HG03066 (cell line): ENCODE measurements at regions not wholly inside any gene's neighbourhood (a gene's known extent, or its start where the extent isn't known, plus 50 kb on each side); places are given as distances from the start of the nearest gene placed in this dataset.

Source experiments
- ATAC-seq: cut with Tn5 transposase; IDR thresholded peaks from one replicate; pipeline ENCODE4 v1.9.1; 2021; ENCODE audit warnings: low read depth; ENCODE audit not compliant: unreplicated experiment

DNA sequence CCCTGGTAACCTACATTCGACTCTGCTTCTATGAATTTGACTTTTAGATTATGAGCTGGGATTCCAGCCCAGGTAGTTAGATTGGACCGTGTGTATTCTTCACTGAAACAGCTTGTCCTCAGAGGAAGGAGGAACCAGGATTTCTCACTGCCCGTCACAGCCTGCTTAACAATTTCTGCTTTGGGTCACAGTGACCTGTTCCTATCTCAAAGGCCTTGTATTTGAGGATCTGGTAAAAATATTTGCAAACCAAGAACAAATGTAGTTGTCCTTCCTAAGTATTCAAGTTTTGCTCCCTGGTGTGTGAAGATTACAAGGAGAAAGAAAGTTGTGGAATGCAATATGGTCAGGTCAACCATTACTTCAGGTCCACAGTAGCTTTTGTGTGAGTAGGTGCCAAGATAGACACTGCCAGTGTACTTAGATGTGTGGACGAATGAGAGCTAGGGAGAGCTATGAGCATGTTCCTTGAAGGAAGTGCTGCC, 55.1 kb downstream of the KIF4B start:
- no peak for ATAC-seq

DNA sequence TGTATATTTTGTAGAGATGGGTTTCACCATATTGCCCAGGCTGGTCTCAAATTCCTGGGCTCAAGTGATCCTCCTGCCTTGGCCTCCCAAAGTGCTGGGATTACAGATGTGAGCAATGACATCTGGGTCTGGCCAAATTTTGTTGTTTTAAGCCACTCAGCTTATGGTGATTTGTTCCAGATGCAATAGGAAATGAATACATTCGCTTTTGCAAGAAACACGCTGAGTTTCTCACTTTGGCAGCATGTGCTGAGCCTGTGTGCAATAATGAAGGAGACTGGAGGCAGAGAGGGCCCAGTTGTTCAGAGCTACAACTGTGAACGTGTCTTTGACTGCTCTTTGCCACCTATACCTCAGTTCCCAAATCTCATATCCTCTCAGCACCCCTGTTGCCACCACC, 56.4 kb downstream of the KIF4B start:
- ATAC-seq, result no peak

DNA sequence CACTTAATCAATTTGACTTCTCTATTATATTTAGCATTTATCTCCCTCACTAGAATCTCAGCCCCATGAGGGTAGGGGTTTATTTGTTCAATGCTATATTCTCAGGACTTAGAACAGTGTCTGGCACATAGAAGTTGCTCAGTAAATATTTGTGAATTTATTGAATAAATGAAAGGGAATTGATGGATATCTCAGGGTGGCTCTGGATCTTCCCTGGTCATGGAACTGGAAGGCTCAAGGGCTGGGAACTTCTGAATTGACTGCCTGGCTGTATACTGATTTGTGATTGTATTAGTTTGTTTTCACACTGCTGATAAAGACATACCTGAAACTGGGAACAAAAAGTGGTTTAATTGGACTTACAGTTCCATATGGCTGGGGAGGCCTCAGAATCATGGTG, 57.2 kb downstream of the KIF4B start:
- ATAC-seq, result no peak

DNA sequence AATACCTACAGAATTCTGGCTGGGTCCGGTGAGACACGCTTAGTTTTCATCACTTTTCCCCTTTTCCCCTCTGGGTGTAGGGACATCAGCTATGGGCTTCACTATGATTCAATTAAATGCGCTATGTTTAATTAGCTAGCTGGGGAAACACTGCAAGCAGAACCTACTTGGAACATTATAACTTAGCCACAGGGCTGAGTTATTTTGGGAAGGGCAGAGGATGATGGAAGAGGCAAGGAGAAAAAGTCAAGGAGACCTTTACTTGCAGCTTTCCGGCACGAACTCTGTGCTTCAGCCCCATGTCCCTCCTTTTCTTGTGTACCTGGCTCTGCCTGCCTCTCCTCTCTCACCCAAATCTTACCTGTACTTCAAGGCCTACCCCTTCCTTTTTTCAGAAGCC, 62.8 kb downstream of the KIF4B start:
- ATAC-seq, result no peak

DNA sequence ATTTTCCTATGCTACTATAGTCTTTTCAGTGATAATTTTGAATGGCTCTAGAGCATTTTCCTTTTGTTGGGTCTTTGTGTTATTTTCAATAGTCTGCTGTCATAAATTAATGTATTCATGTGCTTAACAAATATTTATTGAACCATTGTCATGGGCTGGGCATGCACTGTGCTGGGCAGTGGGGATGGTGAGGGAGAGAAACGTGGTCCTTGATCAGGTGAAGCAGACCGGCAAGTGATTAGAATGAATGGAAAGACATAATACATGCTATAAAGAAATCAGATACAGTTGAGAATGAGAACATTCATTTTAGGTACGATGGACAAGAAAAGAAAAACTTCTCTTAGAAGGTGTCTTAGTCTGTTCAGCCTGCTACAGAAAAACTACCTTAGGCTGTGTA, 66.1 kb downstream of the KIF4B start:
- no peak for ATAC-seq

DNA sequence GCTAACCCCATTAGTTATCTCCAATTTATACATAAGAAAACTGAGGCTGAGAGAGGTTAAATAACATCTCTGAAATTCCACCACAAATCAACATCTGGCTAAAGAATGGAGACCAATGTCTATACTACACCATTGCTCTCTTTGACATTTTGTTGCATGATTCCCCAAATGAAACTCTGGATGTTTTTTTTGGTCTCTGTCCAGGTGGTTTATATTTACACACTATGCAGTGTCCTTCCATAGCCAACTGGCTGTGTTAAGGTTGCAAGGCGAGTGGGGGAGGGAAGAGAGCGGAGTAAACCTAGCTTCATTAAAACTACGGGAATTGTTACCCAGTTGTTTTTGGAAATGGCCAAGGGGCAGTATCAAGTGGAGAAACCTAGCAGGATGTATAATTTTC, 67.2 kb downstream of the KIF4B start:
- ATAC-seq, result no peak

DNA sequence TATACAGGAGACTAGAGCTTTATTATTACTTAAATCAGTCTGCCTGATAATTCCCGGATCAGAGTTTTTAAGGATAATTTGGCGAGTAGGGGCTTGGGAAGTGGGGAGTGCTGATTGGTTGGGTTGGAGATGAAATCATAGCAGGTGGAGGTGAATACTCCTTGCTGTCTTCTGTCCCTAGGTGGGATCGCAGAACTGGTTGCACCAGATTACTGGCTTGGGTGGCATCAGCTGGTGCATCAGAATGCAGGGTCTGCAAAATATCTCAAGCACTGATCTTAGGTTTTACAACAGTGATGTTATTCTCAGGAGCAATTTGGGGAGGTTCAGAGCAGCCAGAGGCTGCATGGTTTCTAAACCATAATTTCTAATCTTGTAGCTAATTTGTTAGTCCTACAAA, 68.1 kb downstream of the KIF4B start:
- ATAC-seq, result no peak

DNA sequence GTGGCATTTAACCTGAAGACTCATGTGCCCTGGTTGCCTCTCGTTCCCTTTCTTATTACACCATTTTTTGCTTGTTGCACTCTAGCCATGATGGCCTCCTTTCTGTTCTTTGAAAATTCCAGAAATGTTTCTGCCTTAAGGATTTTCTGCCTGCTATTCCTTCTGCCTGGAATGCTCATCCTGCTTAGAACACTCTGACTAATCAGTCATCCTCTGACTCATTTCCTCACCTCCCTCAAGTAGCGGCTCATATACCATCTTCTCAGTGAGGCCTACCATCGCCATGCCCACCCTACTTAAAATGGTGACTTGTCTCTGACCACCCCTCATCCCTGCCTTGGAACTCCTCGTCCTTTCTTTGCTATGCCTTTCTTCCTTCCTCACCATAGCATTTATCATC, 68.8 kb downstream of the KIF4B start:
- ATAC-seq, result no peak

DNA sequence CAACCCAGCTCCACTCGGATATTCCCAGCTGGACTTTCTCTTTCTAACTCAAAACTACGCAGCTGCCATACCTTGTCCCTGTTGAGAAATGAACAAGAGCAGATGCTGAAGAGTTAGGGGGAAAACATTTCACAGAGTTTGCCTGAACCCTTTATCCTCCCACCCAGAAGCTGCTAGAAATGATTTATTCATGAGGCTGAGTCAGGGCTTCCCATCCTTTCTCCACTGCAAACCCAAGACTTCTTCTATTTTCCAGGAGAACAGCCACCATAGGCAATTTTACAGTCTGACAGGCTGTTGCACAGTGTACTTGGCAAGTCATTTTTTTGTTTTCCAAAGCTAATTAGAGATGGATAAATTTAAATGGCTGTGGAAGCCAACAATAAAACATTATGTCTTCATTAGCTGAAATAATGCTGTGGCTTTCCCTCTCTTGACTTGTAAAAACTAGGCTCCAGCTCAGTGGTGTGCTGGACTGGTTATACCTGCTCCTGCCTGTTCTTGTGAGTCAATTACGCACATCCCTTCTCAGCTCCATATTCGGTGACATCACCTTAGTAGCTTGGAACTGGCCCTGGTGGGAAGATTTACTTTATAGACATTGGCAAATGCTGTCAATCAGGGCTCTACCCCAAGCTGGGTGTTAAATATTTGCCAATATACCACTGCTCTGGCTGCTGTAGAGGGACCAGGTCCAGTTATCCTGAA, 71.9 kb downstream of the KIF4B start:
- ATAC-seq, result no peak

DNA sequence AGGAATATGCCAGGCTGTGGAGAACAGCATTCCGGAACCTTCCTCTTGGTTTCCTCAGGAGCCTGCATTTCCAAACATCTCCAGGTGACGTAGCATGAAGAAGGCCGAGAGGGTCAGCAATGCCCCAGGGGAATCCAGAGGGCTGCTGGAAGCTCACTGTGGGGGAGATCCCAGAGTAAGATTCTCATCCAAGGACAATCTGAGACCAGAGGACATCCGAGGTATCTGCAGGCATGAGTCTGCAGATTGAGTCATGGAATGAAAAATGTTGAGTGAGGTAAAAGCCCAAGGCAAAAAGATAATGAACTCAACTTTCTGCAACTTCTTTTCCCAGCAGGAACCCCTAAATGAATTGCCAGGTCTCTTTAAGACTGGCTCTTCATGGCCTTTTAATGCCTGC, 73.5 kb downstream of the KIF4B start:
- no peak for ATAC-seq

DNA sequence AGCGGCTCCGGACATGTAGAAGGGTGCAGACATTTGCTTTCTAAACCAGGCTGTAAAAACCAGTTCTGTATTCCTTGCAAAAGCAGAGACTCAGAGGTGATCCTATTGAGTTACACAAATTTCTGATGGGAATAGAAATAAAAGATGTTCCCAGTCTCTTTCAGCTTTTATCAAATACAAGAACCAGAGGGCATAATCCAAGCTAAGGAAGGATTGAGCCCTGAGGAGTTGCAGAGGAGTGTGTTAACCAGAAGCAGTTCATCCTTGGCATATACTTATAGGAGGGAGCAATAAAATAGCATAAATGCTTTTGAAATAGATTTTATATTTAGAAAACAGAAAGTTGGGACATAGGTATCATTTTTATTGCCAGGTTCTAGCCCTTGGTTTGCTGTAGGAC, 75.3 kb downstream of the KIF4B start:
- no peak for ATAC-seq

DNA sequence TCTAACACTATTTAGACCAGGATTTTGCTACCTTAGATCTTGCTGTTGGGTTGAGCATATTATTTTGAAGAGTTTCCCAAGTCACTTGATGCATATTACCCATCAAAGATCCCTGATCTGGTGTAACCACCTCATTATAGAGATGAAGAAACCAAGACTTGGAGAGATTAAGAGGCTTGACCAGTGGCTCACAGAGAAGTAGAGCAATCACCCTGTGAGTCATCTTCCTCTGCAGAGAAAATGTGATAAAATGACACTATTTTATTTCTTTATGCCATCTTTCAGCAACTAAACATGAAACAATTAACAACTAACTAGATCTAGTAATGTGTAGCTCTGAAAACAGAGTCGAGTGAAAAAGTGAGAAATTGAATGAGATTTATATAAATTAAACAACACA, 76.1 kb downstream of the KIF4B start:
- no peak for ATAC-seq

DNA sequence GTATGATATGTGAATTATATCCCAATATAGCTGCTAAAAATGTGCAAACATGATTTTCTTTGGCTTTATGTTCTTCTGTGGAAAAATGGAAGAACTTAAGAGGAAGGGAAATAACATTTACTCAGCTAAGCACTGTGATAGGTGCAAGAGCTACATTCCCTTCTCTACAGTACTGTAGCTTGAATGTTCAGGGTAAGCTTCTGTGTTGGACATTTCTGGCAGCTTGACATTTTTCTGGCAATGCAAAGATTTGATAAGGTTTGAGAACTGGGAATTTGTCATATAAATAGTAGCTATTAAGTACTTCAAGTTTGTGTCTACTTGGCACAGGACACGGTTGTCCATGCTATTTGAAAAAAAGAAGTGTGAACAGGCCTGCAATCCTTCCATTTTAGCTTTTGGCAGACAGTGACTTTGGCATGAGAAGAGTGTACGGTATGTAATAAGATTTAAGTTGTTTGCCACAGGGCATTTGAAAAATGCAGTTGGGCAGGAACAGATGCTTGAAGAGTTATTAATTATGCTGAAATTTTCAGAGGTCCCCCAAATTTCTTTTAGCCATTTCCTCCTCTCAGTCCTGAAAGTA, 77.6 kb downstream of the KIF4B start:
- no peak for ATAC-seq

DNA sequence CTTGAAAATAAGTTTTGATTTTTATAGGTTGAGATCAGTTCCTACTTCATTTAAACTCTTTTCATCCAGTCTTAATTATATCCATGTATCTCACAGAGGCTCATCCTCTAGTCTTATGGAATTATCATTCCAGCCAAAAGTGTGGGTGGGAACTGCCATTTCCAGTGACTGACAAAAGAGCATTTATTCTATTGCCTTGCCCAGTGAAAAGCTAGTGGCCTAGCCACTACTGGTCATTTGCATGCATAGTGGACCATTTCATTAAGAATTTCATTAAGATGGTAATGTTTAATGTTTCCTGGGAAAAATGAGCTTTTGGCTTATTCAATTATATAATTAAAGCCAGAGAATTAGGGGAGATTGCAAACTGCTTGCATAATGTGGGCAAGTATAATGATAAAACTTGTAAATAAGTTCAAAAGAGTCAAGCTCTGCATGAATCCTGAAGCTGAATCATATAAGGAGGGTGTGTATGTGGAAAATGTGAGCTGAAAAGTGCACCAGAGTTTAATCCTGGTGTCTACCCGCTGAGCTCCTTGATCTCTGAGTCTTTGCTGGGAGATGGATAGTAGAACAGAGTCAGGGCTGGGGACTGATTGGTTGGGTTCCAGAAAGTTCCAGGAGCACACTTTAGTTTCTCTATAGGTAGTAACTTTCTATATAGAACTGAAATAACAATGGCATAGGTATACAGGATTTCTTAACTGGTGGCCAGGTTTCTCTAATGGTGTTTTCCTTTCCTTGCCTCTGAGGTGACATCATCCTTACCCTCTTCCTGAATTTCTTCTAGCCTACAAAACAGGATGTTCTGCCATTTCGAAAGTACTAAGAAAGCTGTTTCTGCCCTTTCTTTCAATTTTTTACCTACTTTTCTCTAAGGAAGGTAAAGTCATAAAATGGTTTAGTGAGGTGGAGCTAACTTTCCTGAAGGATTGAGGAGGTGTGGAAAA, 78.5 kb downstream of the KIF4B start:
- ATAC-seq, result no peak

DNA sequence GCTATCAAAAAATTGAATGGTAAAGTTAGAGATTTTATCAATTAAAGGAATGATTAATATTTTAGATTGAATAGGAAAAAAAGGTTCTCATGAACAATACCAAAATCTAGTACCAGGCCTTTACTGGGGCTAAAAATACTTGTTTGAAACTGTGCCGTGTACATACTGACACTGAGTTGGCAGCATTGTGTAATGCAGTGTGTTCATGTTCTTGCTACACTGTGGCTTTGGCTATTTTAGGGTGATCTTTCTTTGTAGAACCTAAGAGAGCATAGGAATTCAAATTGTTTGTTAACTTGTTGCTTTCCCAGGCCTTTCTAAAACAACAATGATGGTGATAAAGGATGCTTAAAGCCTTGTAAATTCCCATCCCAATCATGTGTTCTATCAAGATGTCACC, 80.9 kb downstream of the KIF4B start:
- no peak for ATAC-seq

DNA sequence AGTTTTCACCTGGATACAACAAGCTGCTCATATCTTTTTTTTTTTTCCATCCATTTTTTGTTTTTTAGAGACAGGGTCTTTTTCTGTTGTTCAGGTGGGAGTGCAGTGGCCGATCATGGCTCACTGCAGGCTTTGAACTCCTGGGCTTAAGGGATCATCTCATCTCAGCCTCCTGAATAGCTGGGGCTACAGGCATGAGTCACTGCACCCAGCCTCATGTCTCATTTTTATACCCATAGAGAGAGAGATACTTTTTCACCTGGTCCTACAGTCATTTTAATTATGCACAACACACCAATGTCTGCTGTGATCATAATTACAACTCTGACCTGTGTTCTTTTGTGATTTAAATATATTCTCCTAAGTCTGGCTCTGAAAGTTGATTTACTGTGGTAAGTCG, 84.4 kb downstream of the KIF4B start:
- no peak for ATAC-seq

DNA sequence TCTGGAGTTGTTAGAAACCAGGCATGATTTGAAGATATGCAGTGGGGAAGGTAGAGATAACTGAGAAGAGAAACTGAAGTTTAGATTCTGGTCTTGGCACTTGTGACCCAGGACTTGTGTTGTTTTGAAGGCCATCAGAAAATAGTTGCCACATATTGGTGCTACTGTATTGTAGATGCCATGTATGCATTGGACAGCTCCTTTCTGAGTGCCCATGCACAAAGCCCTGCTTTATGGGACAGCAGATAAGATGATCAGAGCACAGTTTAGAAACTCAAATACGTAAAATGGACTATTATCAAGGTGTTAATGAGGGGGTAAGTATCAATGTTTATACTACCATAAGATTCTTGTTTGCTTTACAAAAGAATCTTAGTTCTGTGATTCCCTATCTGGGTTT, 84.9 kb downstream of the KIF4B start:
- ATAC-seq, result no peak

DNA sequence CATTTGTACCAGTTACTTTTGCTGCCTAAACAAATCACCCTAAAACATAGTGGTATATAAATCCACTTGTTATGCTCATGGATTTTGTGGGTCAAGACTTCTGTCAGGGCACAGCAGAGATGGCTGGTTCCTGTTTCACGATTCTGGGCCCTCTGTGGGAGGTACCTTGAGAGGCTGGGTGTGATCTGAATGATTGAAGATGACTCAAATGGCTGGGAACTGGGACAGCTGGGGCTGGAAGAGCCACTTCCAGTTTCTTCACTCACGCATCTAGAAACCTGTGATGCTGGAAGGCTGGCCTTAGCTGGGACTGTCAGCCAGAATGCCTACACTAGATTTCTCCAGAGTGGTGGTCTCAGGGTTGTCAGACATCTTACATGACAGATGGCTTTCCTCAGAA, 88.1 kb downstream of the KIF4B start:
- no peak for ATAC-seq

DNA sequence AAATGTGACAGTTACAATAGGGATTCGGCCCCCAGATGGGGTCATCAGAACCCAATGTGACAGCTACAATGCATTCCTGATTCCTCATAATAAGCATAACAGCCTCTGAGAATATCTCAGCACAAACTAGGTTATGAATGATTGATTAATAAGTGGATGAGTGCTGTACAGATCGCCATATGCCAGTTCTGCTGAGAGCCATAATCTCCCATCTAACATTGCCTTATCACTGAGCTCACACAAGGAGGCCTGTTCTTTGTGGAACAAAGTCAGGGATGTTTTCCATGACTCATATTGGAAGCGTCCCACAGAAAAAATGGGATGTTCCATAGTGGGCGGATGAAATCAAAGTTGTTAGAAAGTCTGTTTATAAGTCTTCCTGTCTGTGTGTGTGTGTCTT, 89.6 kb downstream of the KIF4B start:
- no peak for ATAC-seq

DNA sequence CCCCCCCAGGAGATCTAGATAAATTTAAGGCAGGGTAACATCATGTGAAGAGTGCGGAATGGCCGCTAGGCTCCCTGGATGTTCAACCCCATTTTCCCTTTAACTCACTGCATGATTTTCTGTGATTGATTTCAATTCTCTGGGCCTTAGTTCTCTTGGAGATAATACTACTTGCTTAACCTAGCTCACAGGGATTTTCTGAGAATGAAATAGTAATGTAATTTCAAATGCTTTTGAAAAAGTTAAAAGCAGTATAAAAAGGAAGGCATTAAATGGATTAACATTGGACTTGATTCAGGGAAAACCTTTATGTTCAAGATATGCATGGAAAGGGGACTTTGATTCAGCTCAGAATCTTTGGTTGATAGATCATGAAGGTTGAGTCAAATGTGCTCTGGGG, 90.9 kb downstream of the KIF4B start:
- ATAC-seq, result no peak

DNA sequence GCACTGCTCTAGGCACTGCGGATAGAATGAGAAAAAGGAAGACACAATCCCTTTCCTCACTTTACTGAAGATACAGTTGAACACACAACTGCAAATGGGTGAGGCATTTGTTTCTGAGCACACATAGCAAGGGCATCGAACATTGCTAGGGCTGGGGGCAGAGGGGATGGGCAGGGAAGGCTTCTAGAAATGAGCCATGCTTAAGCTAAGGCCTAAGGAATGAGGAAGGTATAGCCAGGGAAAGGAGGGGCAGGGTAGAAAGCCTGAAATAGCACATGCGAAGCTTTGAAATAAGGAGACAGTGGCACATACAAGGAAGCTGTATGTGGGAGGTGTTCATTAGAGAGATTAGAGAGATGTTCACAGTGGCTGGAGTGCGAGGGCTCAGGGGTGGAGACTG, 92.7 kb downstream of the KIF4B start:
- ATAC-seq, result no peak

DNA sequence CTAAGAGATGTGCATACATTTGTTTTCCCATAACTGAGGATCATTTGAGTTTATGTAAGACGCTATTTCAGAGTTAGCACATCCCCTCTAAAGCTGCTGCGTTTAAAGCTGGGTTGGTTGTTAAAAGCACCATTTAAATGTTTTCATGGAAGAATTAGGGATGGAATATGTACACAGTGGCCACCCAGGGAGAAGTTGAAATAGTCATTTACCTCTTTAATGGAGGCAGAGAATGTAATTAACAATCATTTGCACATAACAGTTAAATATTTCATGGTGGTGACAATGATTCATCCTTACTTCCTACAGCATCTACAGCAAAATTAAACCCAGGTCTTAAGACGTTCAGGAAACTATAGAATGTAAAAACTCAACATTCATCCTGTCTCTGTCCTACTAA, 100.3 kb downstream of the KIF4B start:
- ATAC-seq, result no peak
